ENCODE measurements at regions not wholly inside any gene's neighbourhood (a gene's known extent, or its start where the extent isn't known, plus 50 kb on each side); places are given as distances from the start of the nearest gene placed in this dataset.

- DNase-seq (ENCODE audit: low spot score) = no peak
- TF ChIP-seq CTCF (IDR thresholded peaks at IDR 0.05; ENCODE audit: extremely low read depth, insufficient read depth, missing control alignments) = no peak
- in situ Hi-C loops (cut with MboI; ENCODE audit: low pct_unique_long_range_greater_than_20kb, low sequenced_read_pairs, unreplicated experiment) = no loop called here
Observed at GRCh38 chr6:3959385-3959784, 110.2 kb downstream of the FAM50B start.

GRCh38 chr6:3960754-3961361 is 111.7 kb downstream of the FAM50B start:
- no peak for TF ChIP-seq CTCF (IDR thresholded peaks at IDR 0.05; ENCODE audit: extremely low read depth, insufficient read depth, missing control alignments)
- in situ Hi-C loops (cut with MboI; ENCODE audit: low pct_unique_long_range_greater_than_20kb, low sequenced_read_pairs, unreplicated experiment) = no loop called here
- DNase-seq (ENCODE audit: low spot score) = no peak

- no peak for DNase-seq (ENCODE audit: low spot score)
- in situ Hi-C loops (cut with MboI; ENCODE audit: low pct_unique_long_range_greater_than_20kb, low sequenced_read_pairs, unreplicated experiment) = no loop called here
- TF ChIP-seq CTCF (IDR thresholded peaks at IDR 0.05; ENCODE audit: extremely low read depth, insufficient read depth, missing control alignments) = no peak
Observed at GRCh38 chr6:3961581-3962215, 112.5 kb downstream of the FAM50B start.

GRCh38 chr6:3962291-3963280 is 113.4 kb downstream of the FAM50B start:
- no peak for DNase-seq (ENCODE audit: low spot score)
- no peak for TF ChIP-seq CTCF (IDR thresholded peaks at IDR 0.05; ENCODE audit: extremely low read depth, insufficient read depth, missing control alignments)
- in situ Hi-C loops (cut with MboI; ENCODE audit: low pct_unique_long_range_greater_than_20kb, low sequenced_read_pairs, unreplicated experiment) = no loop called here

GRCh38 chr6:3963426-3963825 is 114.3 kb downstream of the FAM50B start:
- no peak for DNase-seq (ENCODE audit: low spot score)
- TF ChIP-seq CTCF (IDR thresholded peaks at IDR 0.05; ENCODE audit: extremely low read depth, insufficient read depth, missing control alignments) = no peak
- in situ Hi-C loops (cut with MboI; ENCODE audit: low pct_unique_long_range_greater_than_20kb, low sequenced_read_pairs, unreplicated experiment) = no loop called here

- TF ChIP-seq CTCF (IDR thresholded peaks at IDR 0.05; ENCODE audit: extremely low read depth, insufficient read depth, missing control alignments) = no peak
- no peak for DNase-seq (ENCODE audit: low spot score)
- in situ Hi-C loops (cut with MboI; ENCODE audit: low pct_unique_long_range_greater_than_20kb, low sequenced_read_pairs, unreplicated experiment) = no loop called here
Observed at GRCh38 chr6:3965071-3965718, 113.7 kb downstream of the FAM217A start.
